Activated T-helper 9 cell treated with anti-CD3 and anti-CD28 coated beads, Interleukin-2, amount 50 U/mL, for 16 hours (primary cell): ENCODE measurements at regions not wholly inside any gene's neighbourhood (a gene's known extent, or its start where the extent isn't known, plus 50 kb on each side); places are given as distances from the start of the nearest gene placed in this dataset.
"Not testable (repeated sequence)": the region's sequence is repeated elsewhere in the genome, so short reads cannot be mapped to it uniquely, and the experiment has no call there.

Experiments used
- DNase-seq: peaks from one replicate; pipeline ENCODE4 v3.0.0-alpha.2; 2020; ENCODE audit warnings: low read depth

DNA sequence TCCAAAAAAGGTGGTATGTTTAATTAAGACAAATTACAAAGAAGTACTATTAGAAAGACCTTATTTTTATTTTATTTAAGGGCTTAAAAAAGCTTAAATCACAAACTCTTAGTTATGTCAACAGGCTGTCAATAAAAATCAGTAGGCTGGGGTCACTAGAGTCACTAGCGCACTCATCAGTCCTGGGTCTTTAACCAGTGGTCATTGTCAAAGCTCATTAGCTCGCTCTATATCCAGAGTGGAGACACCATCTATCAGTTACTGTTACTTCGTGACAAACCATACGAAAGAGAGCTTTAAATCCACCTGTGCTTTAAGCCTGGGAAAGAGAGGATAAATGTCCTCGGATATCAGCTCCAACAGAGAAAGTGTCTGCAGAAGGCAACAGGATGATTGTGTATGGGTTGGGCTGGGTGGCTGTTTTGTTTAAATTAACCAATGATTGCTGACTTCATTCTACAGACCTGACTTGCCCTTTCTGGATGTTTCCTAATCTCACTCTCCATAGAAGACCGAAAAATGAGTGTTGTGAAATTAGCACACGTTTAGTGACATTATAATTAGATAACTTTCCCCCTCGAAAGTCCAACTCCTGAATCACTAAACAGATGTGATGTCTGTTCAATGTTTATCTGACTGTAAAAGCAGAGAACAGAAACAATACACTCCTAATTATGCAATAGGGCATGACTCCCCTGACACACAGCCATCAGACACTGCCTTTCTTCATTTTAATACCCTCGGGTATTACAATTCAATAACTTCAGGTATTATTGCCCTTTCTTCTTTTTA is 123.6 kb upstream of the TNPO1 start:
- no peak for DNase-seq

- DNase-seq = no peak
Observed at GRCh38 chr5:72692231-72692637, 124.2 kb upstream of the TNPO1 start.

DNA sequence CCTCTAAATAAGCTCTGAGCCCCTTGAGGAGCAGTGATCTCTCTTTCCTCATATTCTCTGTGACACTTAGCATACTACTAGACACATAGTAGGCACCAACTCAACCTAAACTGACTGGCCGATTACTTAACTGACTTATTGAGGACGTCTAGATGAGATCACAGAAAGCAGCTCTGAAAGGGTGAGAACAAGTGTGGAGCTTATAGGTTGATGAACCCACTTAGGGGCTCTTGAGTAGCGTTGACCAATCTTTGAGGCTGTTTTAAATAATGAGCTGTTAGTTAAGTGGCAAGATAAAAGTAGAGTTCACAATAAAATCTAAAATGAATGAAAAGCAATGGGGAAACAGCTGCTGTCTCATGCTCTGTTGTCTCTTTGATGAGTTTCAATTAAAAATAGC is 124.7 kb upstream of the TNPO1 start:
- no peak for DNase-seq

DNA sequence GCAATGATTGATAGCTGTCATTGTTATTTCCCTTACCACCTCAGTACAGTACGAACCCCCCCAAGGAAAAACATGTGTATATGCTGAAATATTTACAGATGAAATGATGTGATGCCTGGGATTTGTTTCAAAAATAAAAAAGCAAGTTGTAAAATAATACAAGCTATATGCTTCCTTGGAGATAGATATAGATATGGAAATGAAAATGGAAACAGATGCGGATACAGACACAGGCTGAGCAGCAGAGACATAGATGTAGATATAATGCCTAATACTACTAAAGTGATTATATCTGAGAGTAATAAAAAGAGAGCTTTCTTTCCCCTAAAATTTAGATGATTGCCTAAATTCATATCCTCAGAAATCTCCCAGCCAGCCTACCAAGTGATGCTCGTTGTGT is 127.5 kb upstream of the TNPO1 start:
- no peak for DNase-seq

- DNase-seq = no peak
Observed at GRCh38 chr5:72687288-72687687, 129.2 kb upstream of the TNPO1 start.

- no peak for DNase-seq
Observed at GRCh38 chr5:72682561-72682960, 133.9 kb upstream of the TNPO1 start.

GRCh38 chr5:72681781-72682180 is 134.7 kb upstream of the TNPO1 start:
- DNase-seq = no peak

DNA sequence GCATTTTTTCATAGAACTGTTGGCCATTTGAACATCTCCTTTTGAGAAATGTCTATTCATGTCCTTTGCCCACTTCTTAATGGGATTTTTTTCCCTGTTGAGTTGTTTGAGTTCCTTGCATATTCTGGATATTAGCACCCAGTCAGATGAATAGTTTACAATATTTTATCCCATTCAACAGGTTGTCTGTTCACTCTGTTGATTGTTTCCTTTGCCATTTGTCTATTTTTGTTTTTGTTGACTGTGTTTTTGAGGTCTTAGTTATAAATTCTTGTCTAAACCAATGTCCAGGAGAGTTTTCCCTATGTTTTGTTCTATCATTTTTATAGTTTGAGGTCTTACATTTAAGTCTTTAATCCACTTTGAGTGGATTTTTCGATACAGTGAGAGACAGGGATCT is 139.0 kb upstream of the TNPO1 start:
- DNase-seq = no peak

- not testable (repeated sequence) for DNase-seq
Observed at GRCh38 chr5:72676831-72677230, 139.6 kb upstream of the TNPO1 start.

DNA sequence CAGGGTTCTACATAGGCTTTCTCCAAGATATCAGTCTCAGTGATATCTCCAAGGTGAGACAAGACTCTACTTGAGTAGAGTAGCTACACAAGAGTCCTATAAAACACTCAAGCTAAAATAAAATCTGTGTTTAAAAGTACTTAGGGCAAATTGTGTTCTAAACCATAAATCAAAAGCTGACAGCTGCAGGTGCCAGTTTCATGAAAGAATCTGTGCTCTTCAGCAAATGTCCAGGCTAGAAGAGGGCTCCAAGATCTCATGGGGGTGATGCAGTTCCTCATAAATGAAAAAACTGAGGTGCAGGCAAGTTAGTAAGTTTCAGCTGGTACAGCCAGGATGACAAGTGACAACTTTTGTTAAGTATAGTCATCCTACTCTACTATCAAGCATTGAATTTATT is 142.8 kb upstream of the TNPO1 start:
- no peak for DNase-seq

DNA sequence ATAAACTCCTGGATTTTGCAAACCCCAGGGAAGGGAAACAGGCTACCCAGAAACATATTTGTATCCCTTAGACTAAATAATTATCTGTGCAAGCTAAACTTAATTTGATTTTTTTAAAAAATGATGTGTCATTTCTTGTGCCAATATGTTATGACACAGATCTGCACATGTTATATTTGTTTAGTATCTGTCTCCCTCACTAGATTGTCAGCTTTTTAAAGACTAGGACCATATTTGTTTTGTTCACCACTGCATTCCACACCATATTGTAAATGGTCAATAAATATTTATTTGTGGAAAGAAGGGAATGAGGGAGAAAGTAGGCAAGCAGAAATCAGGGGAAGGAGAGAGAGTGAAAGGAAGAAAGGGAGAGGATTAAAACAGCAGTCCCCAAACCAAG is 143.3 kb upstream of the TNPO1 start:
- no peak for DNase-seq

- DNase-seq = no peak
Observed at GRCh38 chr5:72667708-72668107, 148.8 kb upstream of the TNPO1 start.

DNA sequence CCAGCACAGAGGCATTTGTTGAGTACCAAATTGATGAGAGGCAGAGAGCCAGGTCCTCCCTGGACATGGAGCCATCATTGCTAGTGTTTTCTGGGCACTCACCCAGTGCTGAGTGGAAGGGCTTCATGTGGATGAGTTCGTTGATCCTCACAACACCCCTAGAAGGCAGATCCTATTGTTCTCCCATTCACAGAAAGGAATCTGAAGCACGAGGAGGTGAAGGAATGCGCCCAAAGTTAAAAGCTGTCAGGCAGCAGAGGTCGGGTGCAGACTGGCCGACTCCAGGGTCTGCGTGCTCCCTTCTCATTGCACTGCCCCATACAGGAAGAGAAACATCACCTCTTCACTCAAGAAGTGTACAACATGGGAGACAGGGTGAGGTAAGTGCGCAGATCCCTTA is 153.5 kb upstream of the TNPO1 start:
- DNase-seq = no peak

DNA sequence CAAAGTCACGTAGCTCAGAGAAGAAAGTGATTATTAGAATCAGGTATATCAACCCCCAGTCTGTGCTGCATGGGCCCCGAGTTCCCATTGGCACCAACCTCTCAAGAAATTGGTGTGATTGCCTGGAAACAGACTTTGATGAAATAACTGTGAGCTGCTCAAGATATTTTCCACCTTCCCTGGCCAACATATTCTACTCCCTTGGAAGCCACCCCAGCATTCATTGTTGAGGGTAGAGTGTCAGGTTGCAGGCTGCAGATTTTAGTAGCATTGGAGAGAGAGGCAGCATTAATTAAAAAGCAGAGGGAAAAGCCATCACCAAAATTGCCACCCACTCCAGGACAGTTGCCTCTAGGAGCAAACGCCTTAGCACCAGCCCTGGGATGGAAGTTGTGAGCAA is 154.2 kb upstream of the TNPO1 start:
- DNase-seq = no peak

- DNase-seq = no peak
Observed at GRCh38 chr5:72661405-72661804, 154.2 kb upstream of the ZNF366 start.

DNA sequence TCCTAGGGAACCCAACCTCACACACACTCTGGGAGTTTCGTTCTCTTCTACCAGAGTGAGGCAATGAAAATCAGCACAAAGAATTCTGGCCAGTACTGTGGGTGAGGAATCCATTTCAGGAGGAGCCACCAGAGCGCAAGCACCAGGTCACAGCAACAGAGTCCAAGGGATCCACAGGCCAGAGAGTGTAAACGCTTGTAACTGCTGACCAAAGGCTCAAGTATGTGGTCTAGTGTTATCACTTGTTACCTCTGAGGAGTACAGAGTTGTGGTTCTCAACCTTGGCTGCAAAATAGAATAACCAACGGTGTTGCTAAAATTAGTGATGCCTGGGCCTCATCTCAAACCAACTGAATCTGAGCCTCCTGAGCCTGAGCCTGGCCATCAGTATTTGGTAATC is 152.5 kb upstream of the ZNF366 start:
- no peak for DNase-seq

GRCh38 chr5:72658761-72659540 is 151.7 kb upstream of the ZNF366 start:
- DNase-seq = no peak

GRCh38 chr5:72658161-72658560 is 151.0 kb upstream of the ZNF366 start:
- no peak for DNase-seq

DNA sequence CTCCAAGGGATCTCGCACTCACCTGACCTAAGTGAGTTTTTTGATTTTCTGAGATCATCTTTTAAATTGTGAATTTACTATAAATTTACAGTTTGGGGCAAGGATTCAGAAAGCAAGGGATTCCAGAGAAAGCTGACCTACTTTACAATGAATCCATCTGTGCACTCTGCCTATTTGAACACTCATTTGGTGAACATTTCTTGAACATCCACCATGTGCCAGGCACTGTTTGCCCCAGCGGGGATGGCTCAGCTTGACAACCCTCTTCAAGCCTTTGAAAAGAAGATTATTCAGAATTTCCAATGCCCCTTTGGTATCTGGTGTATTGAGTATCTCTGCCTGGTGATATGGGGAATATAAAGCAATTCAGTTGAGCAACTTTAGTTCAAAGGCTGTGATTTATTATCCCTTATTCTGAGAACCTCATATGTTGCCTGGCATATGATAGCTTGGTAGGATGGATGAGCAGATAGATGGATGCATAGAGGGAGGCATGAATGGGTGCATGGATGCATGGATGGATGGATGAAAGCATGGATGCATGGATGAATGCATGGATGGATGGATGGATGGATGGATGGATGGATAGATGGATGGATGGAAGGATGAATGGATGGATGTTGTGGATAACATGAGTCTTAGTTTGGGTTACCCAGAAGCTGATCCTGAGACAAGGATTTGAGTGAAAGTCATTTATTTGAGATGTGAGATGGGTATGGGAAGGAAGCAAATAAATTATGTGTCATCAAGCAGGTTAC is 149.7 kb upstream of the ZNF366 start:
- no peak for DNase-seq

GRCh38 chr5:72656331-72656730 is 149.1 kb upstream of the ZNF366 start:
- no peak for DNase-seq

GRCh38 chr5:72654231-72654630 is 147.0 kb upstream of the ZNF366 start:
- DNase-seq = no peak

DNA sequence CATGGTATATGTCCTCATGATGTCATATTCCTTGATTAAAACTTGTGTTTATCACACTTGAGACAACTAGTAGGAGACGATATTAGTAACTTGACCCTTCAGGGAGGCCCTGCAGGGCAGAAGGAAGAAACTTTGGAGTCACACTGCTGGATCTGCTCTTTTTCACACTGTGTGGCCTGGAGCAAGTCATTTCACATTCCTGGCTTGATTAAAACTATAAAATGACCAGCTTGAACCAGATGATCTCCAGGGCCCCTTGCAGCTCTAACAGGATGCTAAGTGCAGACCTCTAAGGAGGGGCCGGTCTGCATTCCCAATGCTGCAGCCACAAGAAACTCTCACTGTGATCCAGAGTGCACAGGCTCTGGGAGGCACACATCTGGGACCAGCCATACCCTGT is 146.4 kb upstream of the ZNF366 start:
- no peak for DNase-seq

DNA sequence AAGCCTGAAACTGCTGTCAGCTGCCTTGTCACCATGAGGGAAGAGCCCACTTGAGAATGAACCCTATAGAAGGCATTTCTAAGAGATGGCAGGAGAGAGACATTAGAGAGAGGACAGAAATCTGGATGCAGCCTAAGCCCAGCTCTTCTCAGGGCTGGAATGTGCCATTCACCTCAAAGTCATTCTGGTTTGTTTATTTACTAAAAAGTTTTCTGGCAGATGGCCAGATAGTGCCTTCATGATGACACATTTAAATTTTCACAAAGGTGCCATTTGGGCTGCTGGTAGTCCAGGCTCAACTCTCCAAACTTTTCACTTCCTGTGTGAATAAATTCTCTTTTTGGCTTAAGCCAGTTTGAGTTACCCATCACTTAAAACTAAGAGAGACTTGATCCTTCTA is 144.6 kb upstream of the ZNF366 start:
- DNase-seq = no peak
